ENCODE measurements at regions not wholly inside any gene's neighbourhood (a gene's known extent, or its start where the extent isn't known, plus 50 kb on each side); places are given as distances from the start of the nearest gene placed in this dataset.

DNA sequence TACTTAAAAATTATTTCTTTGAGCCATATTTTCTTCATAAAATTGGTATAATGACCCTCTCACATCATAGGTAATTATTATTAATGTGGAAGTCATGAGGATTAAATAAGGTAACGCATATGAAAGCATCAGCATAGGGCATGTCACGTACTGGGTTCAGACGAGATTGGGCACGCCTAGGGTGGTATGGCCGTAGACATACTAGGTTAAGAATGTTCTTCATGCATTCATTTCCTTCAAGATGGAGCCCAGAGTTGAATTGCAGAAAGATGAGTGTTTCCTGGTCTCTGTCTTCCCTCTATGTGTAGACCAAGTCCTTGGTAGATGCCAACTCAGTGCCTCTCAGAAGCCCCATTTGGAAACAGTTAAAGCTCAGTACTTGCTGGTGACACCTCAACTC, 174.1 kb upstream of the CLINT1 start:
- no peak for TF ChIP-seq CTCF (conservative IDR thresholded peaks at IDR 0.05; ENCODE audit: low read length)
- TF ChIP-seq EZH2phosphoT487 (IDR thresholded peaks at IDR 0.05; ENCODE audit: borderline replicate concordance, low read depth, low read length): no peak
